ENCODE measurements at regions not wholly inside any gene's neighbourhood (a gene's known extent, or its start where the extent isn't known, plus 50 kb on each side); places are given as distances from the start of the nearest gene placed in this dataset.

- no peak for TF ChIP-seq CTCF (IDR thresholded peaks at IDR 0.05; ENCODE audit: insufficient read depth, low read depth, low read length)
- no peak for TF ChIP-seq EZH2 (IDR thresholded peaks at IDR 0.05; ENCODE audit: insufficient read depth, low read length)
Observed at GRCh38 chr2:35000453-35000852, 1355.1 kb upstream of the CRIM1 start.
